ENCODE measurements at regions not wholly inside any gene's neighbourhood (a gene's known extent, or its start where the extent isn't known, plus 50 kb on each side); places are given as distances from the start of the nearest gene placed in this dataset.

- DNase-seq (ENCODE audit: low read depth) = no peak
- no peak for TF ChIP-seq CTCF (IDR thresholded peaks at IDR 0.05; ENCODE audit: insufficient read depth, low read depth, low read length)
- Histone ChIP-seq H3K4me3 (ENCODE audit: low read depth, low read length) (no peak overlapping the region), H3K27me3 (ENCODE audit: control insufficient read depth, insufficient read depth, low read length) (no peaks in the 10 kb centered on the region), H3K36me3 (ENCODE audit: control insufficient read depth, insufficient read depth, low read length) (no peaks in the 10 kb centered on the region)
- CTCF ChIA-PET = interaction anchor here (1.1 to 4.1 kb wide), 7 partner anchors 9 to 463 kb away, joined by 3 to 28 read pairs (median 5); partner anchors contain the start of gene EFNB1
- POLR2A ChIA-PET = no interaction called here
These were observed 121.3 kb upstream of the PJA1 start for GRCh38 chrX:69286565-69286906.

- DNase-seq (ENCODE audit: low read depth) = no peak
- ChIA-PET POLR2A (no interaction called here), CTCF (interaction anchor here (0.7 to 4.1 kb wide), 9 partner anchors 9 to 463 kb away, joined by 3 to 28 read pairs (median 4); partner anchors contain the start of gene EFNB1)
- Histone ChIP-seq H3K27me3 (ENCODE audit: control insufficient read depth, insufficient read depth, low read length) (no peaks in the 10 kb centered on the region), H3K4me3 (ENCODE audit: low read depth, low read length) (peak overlapping the region; percentile 37), H3K36me3 (ENCODE audit: control insufficient read depth, insufficient read depth, low read length) (no peaks in the 10 kb centered on the region)
- peak; percentile 88 for TF ChIP-seq CTCF (IDR thresholded peaks at IDR 0.05; ENCODE audit: insufficient read depth, low read depth, low read length)
These were observed 120.8 kb upstream of the PJA1 start for GRCh38 chrX:69285881-69286564.

- CTCF ChIA-PET = interaction anchor here (0.7 to 3.5 kb wide), 4 partner anchors 11 to 462 kb away, joined by 3 to 22 read pairs (median 10); partner anchors contain the start of gene EFNB1
- no peak for TF ChIP-seq CTCF (IDR thresholded peaks at IDR 0.05; ENCODE audit: insufficient read depth, low read depth, low read length)
- Histone ChIP-seq H3K27me3 (ENCODE audit: control insufficient read depth, insufficient read depth, low read length) (no peaks in the 10 kb centered on the region), H3K36me3 (ENCODE audit: control insufficient read depth, insufficient read depth, low read length) (no peaks in the 10 kb centered on the region), H3K4me3 (ENCODE audit: low read depth, low read length) (peak overlapping the region; percentile 37)
- no peak for DNase-seq (ENCODE audit: low read depth)
- POLR2A ChIA-PET = no interaction called here
These were observed 120.2 kb upstream of the PJA1 start for GRCh38 chrX:69285401-69285877.

GRCh38 chrX:69284491-69284890 is 119.2 kb upstream of the PJA1 start:
- Histone ChIP-seq H3K4me3 (ENCODE audit: low read depth, low read length) (no peak overlapping the region), H3K36me3 (ENCODE audit: control insufficient read depth, insufficient read depth, low read length) (no peaks in the 10 kb centered on the region), H3K27me3 (ENCODE audit: control insufficient read depth, insufficient read depth, low read length) (no peaks in the 10 kb centered on the region)
- CTCF ChIA-PET = interaction anchor here (0.8 to 3.5 kb wide), 3 partner anchors 104 to 461 kb away, joined by 3 to 22 read pairs (median 15); partner anchors contain the start of gene EFNB1
- POLR2A ChIA-PET = no interaction called here
- no peak for TF ChIP-seq CTCF (IDR thresholded peaks at IDR 0.05; ENCODE audit: insufficient read depth, low read depth, low read length)
- DNase-seq (ENCODE audit: low read depth) = no peak

GRCh38 chrX:69282893-69283690 is 117.8 kb upstream of the PJA1 start:
- Histone ChIP-seq H3K36me3 (ENCODE audit: control insufficient read depth, insufficient read depth, low read length) (no peaks in the 10 kb centered on the region), H3K4me3 (ENCODE audit: low read depth, low read length) (no peak overlapping the region), H3K27me3 (ENCODE audit: control insufficient read depth, insufficient read depth, low read length) (no peaks in the 10 kb centered on the region)
- no peak for TF ChIP-seq CTCF (IDR thresholded peaks at IDR 0.05; ENCODE audit: insufficient read depth, low read depth, low read length)
- POLR2A ChIA-PET = no interaction called here
- CTCF ChIA-PET = interaction anchor here (1.3 kb wide), 1 partner anchor 460 kb away, joined by 6 read pairs; no protein-coding TSS in a partner anchor
- no peak for DNase-seq (ENCODE audit: low read depth)

Measured in BJ (cell line).